Thymus (tissue), 11 donors: ENCODE measurements at regions not wholly inside any gene's neighbourhood (a gene's known extent, or its start where the extent isn't known, plus 50 kb on each side); places are given as distances from the start of the nearest gene placed in this dataset.

Experiments used
- DNase-seq, 9 donors: peaks; one replicate each; pipeline ENCODE4 v3.0.0-alpha.2; 2013; ENCODE audit warnings: low spot score in 9 of 9, low read depth in 6 of 9, missing footprints in 1 of 9
- H3K27ac ChIP-seq, 2 donors: one replicate each; pipeline ENCODE4 v1.5.1; 2013; ENCODE audit warnings: control low read depth in 1 of 2, low read depth in 1 of 2, low read length in 1 of 2, mild to moderate bottlenecking in 1 of 2, moderate library complexity in 1 of 2
- H3K27me3 ChIP-seq, 2 donors: one replicate each; pipeline ENCODE4 v1.5.1; 2013; ENCODE audit warnings: low read length in 1 of 2; ENCODE audit not compliant: control insufficient read depth in 2 of 2, insufficient read depth in 1 of 2
- H3K36me3 ChIP-seq, 2 donors: one replicate each; pipeline ENCODE4 v1.5.1; 2013; ENCODE audit warnings: low read length in 1 of 2, mild to moderate bottlenecking in 1 of 2, moderate library complexity in 1 of 2; ENCODE audit not compliant: control insufficient read depth in 2 of 2, insufficient read depth in 2 of 2
- H3K4me1 ChIP-seq, 2 donors: one replicate each; pipeline ENCODE4 v1.5.1; 2013; ENCODE audit warnings: low read length in 2 of 2; ENCODE audit not compliant: control insufficient read depth in 2 of 2, insufficient read depth in 2 of 2
- H3K4me3 ChIP-seq, 2 donors: one replicate each; pipeline ENCODE4 v1.5.1; 2013; ENCODE audit warnings: low read length in 2 of 2, control low read depth in 1 of 2, mild to moderate bottlenecking in 1 of 2
- H3K9me3 ChIP-seq, 2 donors: one replicate each; pipeline ENCODE4 v1.5.1; 2013; ENCODE audit warnings: low read length in 1 of 2, mild to moderate bottlenecking in 1 of 2; ENCODE audit not compliant: control insufficient read depth in 2 of 2, insufficient read depth in 1 of 2
- WGBS: extraction: QIAGEN DNeasy Blood & Tissue Kit; methylation state at CpG from one replicate; pipeline ENCODE4 v1.1.7; 2013; 5-methylcytosine and 5-hydroxymethylcytosine counted together
- donor health status: healthy.

DNA sequence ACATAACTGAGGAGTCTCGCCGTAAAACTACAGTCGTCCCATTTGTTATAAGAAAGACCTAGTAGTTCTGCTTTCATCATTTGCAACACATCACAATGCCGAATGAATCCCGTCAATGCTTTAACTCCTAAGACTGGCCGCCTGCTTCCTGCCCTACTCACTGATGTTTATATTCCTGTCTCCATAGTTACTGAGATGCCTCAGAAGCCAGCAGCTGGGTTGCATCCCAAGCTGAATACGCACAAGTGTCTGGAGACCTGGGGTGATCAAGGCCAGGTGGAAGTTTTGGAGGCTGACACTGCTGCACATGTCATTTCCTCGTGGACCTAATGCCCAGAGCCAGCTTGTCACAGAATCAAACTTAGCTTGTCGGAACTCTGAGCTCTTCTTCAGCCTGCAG, 95.2 kb upstream of the UBE2E1 start:
- peaks cover 0 to 20% of the 10 kb centered on the region in 2 donors for H3K4me1 ChIP-seq
- peaks cover 0 to 3% of the 10 kb centered on the region in 2 donors for H3K9me3 ChIP-seq
- DNase-seq: no peak
- H3K4me3 ChIP-seq: no peak overlapping the region
- H3K36me3 ChIP-seq: no peaks in the 10 kb centered on the region
- no peak overlapping the region for H3K27ac ChIP-seq
- no peaks in the 10 kb centered on the region for H3K27me3 ChIP-seq
- 93% methylated on average over 9 of the region's 9 CpGs for WGBS

GRCh38 chr3:23711916-23712494, 93.8 kb upstream of the UBE2E1 start:
- peaks cover 0 to 20% of the 10 kb centered on the region in 2 donors for H3K4me1 ChIP-seq
- peaks cover 0 to 7% of the 10 kb centered on the region in 2 donors for H3K9me3 ChIP-seq
- no peaks in the 10 kb centered on the region for H3K27me3 ChIP-seq
- H3K4me3 ChIP-seq: no peak overlapping the region
- H3K36me3 ChIP-seq: no peaks in the 10 kb centered on the region
- H3K27ac ChIP-seq: no peak overlapping the region
- 92% methylated on average over 10 of the region's 10 CpGs for WGBS
- no peak for DNase-seq

DNA sequence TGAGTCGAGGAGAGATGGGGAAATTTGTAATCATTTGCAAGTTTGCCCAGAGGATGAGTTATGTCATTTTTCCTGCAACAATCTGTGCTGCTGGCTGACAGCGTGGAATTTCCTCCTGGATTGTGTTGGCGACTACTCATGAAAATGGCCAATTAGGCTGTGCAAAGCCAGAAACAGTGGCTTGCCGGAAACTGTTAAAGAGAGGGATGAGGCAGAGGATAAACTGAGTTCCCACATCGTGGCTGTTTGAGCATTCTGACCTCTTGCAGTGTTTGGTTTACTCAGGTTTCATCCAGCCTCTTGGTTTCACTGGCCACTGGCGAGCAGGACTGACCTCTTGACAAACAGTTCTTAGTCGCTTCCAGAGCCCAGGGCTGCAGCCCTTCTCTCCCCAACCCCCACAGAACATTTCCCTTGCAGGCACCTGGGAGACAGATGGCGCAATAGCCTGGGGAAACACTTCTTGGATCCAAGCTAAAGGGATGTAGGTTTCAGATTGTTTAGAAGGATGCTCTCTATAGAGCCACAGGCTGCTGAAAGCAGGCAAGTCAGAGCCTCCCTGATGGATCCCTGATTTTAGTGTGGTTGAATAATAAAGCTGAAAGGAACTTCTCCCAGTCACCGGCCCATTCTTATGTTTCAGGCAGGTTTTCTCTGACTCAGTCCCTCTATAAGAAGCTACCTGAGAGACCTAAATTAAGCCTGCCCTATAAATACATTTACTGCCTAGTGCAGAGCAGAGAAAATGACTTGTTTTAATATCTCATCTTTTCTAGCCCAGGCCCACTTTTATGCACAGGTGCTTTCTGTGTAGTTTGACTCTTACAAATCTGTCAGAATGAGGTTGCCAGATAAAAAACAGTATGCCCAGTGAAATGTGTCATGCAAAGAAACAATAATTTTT, 92.8 kb upstream of the UBE2E1 start:
- no peaks in the 10 kb centered on the region for H3K36me3 ChIP-seq
- DNase-seq: no peak
- WGBS: 93% methylated on average over 9 of the region's 9 CpGs
- no peak overlapping the region for H3K27ac ChIP-seq
- no peak overlapping the region for H3K4me3 ChIP-seq
- peaks cover 0 to 7% of the 10 kb centered on the region in 2 donors for H3K9me3 ChIP-seq
- H3K4me1 ChIP-seq: peaks cover 0 to 20% of the 10 kb centered on the region in 2 donors
- no peaks in the 10 kb centered on the region for H3K27me3 ChIP-seq

DNA sequence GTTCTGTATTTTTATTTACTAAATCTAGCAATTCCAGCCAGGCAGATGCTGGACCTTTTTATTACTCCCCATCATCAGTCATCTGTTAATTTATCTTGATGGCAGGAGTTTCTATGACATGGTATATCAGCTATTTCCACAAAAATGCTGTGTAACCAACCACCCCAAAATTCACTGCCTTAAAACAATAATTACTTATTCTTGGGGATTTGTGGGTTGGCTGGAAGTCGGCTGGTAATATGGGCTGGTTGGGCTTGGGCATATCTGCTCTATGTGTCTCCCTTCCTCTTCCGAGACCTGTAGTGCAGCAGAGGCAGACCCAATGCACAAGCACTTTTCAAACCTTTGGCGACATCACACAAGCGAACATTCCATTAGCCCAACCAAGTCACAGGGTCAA, 92.1 kb upstream of the UBE2E1 start:
- H3K27me3 ChIP-seq: no peaks in the 10 kb centered on the region
- no peaks in the 10 kb centered on the region for H3K36me3 ChIP-seq
- no peak overlapping the region for H3K27ac ChIP-seq
- WGBS: 97% methylated on average over 4 of the region's 4 CpGs
- peaks cover 0 to 7% of the 10 kb centered on the region in 2 donors for H3K9me3 ChIP-seq
- no peak overlapping the region for H3K4me3 ChIP-seq
- peaks cover 0 to 20% of the 10 kb centered on the region in 2 donors for H3K4me1 ChIP-seq
- DNase-seq: no peak

- peaks cover 0 to 7% of the 10 kb centered on the region in 2 donors for H3K9me3 ChIP-seq
- H3K36me3 ChIP-seq: no peaks in the 10 kb centered on the region
- no peak for DNase-seq
- H3K4me1 ChIP-seq: no peaks in the 10 kb centered on the region
- no peak overlapping the region for H3K27ac ChIP-seq
- H3K4me3 ChIP-seq: no peak overlapping the region
- WGBS: 96% methylated on average over 2 of the region's 2 CpGs
- no peaks in the 10 kb centered on the region for H3K27me3 ChIP-seq
These were observed 85.7 kb upstream of the UBE2E1 start for GRCh38 chr3:23720059-23720458.

DNA sequence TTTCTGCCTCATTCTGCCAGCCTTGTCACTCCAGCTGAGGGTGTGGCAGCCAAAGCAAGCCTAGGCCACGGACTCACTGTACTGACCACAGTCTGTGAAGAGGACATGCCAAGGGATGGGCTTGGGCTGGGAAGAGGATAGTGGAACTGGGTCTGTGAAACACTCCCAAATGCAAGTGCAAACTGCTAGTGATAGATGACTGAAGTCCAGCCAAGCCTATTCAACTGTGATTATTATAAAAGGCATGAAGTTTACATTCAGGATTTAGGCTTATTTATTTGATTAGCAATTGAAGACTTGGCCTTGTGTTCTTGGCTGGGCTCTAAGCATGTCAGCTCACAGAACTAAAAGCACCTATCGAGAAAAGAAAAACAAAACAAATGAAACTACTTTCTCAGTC, 84.9 kb upstream of the UBE2E1 start:
- WGBS: 93% methylated on average over 2 of the region's 2 CpGs
- H3K27ac ChIP-seq: no peak overlapping the region
- no peak for DNase-seq
- no peaks in the 10 kb centered on the region for H3K27me3 ChIP-seq
- H3K9me3 ChIP-seq: peaks cover 0 to 4% of the 10 kb centered on the region in 2 donors
- H3K36me3 ChIP-seq: no peaks in the 10 kb centered on the region
- no peak overlapping the region for H3K4me3 ChIP-seq
- no peaks in the 10 kb centered on the region for H3K4me1 ChIP-seq

- H3K4me1 ChIP-seq: peaks cover 0 to 11% of the 10 kb centered on the region in 2 donors
- H3K27me3 ChIP-seq: no peaks in the 10 kb centered on the region
- no peaks in the 10 kb centered on the region for H3K9me3 ChIP-seq
- WGBS: 99% methylated on average over 5 of the region's 5 CpGs
- no peak overlapping the region for H3K4me3 ChIP-seq
- no peak overlapping the region for H3K27ac ChIP-seq
- DNase-seq: no peak
- H3K36me3 ChIP-seq: no peaks in the 10 kb centered on the region
These were observed 82.6 kb upstream of the UBE2E1 start for GRCh38 chr3:23723141-23723540.

DNA sequence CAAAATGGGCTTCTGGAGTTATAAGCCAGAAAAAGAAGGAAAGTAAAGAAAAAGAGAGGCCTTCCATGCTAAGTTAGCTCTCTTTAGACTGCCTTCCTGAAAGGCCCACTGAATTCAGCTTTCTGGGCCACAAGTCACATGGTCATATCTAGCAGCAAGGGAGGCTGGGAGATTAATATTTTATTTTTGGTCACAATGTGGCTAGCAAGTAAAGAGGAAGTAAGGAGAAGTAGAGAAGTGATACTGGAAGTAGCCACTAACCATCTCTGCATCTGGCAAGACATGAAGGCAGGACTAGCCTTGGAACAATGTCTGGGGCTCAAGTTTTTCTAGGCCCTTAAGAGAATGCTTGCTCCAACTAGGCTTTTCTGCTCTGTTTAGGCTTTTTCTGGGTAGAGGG, 81.8 kb upstream of the UBE2E1 start:
- no peak for DNase-seq
- Histone ChIP-seq H3K27ac (no peak overlapping the region), H3K36me3 (no peaks in the 10 kb centered on the region), H3K4me3 (no peak overlapping the region), H3K9me3 (no peaks in the 10 kb centered on the region), H3K4me1 (peaks cover 0 to 15% of the 10 kb centered on the region in 2 donors), H3K27me3 (no peaks in the 10 kb centered on the region)

- 54% methylated on average over 5 of the region's 5 CpGs for WGBS
These were observed 78.8 kb upstream of the UBE2E1 start for GRCh38 chr3:23726811-23727548.

More at GRCh38 chr3:23726811-23727548, 78.8 kb upstream of the UBE2E1 start:
- H3K36me3 ChIP-seq: no peaks in the 10 kb centered on the region
- H3K4me1 ChIP-seq: peaks cover 0 to 15% of the 10 kb centered on the region in 2 donors
- peak in 2 of 9 donors; percentile 13 to 43 for DNase-seq
- no peak overlapping the region for H3K4me3 ChIP-seq
- H3K27me3 ChIP-seq: no peaks in the 10 kb centered on the region
- no peak overlapping the region for H3K27ac ChIP-seq
- no peaks in the 10 kb centered on the region for H3K9me3 ChIP-seq
